Gastroesophageal sphincter (tissue), 3 donors: ENCODE measurements at regions not wholly inside any gene's neighbourhood (a gene's known extent, or its start where the extent isn't known, plus 50 kb on each side); places are given as distances from the start of the nearest gene placed in this dataset.

Experiments
- CTCF ChIP-seq, 4 experiments: fragments of 200-600 bp in 2 of 4; fragments of 450-650 bp in 2 of 4; sonication (generic) in 1 of 4; IDR thresholded peaks; one replicate each; pipeline ENCODE4 v1.5.1; 2017 to 2019; ENCODE audit warnings: antibody characterized with exemption in 4 of 4, mild to moderate bottlenecking in 2 of 4, moderate library complexity in 2 of 4
- POLR2A ChIP-seq, 2 donors: fragments of 450-650 bp; IDR thresholded peaks; one replicate each; pipeline ENCODE4 v1.6.1; 2017; ENCODE audit warnings: antibody characterized with exemption in 2 of 2, mild to moderate bottlenecking in 2 of 2, moderate library complexity in 1 of 2

- TF ChIP-seq CTCF (IDR thresholded peaks at IDR 0.05) (no peak), POLR2A (IDR thresholded peaks at IDR 0.05) (no peak)
Measured at GRCh38 chr15:79623488-79623887, 191.4 kb downstream of the MINAR1 start.
